Stimulated activated CD4-positive, alpha-beta T cell treated with anti-CD3 and anti-CD28 coated beads, TNF-alpha, amount 100 ng/mL, for 4 hours (primary cell): ENCODE measurements at regions not wholly inside any gene's neighbourhood (a gene's known extent, or its start where the extent isn't known, plus 50 kb on each side); places are given as distances from the start of the nearest gene placed in this dataset.
"Not testable (repeated sequence)": the region's sequence is repeated elsewhere in the genome, so short reads cannot be mapped to it uniquely, and the experiment has no call there.

Experiments
- DNase-seq, 3 experiments: peaks; one replicate each; pipeline ENCODE4 v3.0.0-alpha.2; 2020; ENCODE audit warnings: low read depth in 3 of 3

GRCh38 chr2:210861038-210861665 is 304.8 kb downstream of the CPS1 start:
- DNase-seq = no peak

GRCh38 chr2:210862283-210863065 is 306.1 kb downstream of the CPS1 start:
- DNase-seq = no peak

GRCh38 chr2:210863283-210863682 is 306.9 kb downstream of the CPS1 start:
- no peak for DNase-seq

GRCh38 chr2:210871566-210871965 is 315.2 kb downstream of the CPS1 start:
- DNase-seq = not testable (repeated sequence)

GRCh38 chr2:210873631-210874030 is 317.2 kb downstream of the CPS1 start:
- no peak for DNase-seq

- no peak for DNase-seq
These were observed 327.8 kb downstream of the CPS1 start for GRCh38 chr2:210884227-210884626.

GRCh38 chr2:210888035-210888434 is 331.6 kb downstream of the CPS1 start:
- no peak for DNase-seq

- no peak for DNase-seq
These were observed 338.7 kb downstream of the CPS1 start for GRCh38 chr2:210895132-210895531.

GRCh38 chr2:210899131-210899530 is 342.7 kb downstream of the CPS1 start:
- no peak for DNase-seq

GRCh38 chr2:210901326-210901725 is 344.9 kb downstream of the CPS1 start:
- DNase-seq = no peak

GRCh38 chr2:210912779-210913178 is 356.4 kb downstream of the CPS1 start:
- DNase-seq = no peak

GRCh38 chr2:210913461-210913860 is 357.1 kb downstream of the CPS1 start:
- no peak for DNase-seq

GRCh38 chr2:210915912-210916311 is 359.5 kb downstream of the CPS1 start:
- no peak for DNase-seq

GRCh38 chr2:210917465-210917864 is 361.1 kb downstream of the CPS1 start:
- DNase-seq = no peak

- no peak for DNase-seq
These were observed 362.7 kb downstream of the CPS1 start for GRCh38 chr2:210919128-210919527.

GRCh38 chr2:210922419-210922818 is 366.0 kb downstream of the CPS1 start:
- no peak for DNase-seq

GRCh38 chr2:210928714-210929113 is 372.3 kb downstream of the CPS1 start:
- no peak for DNase-seq

GRCh38 chr2:210938228-210938627 is 381.8 kb downstream of the CPS1 start:
- no peak for DNase-seq

- no peak for DNase-seq
These were observed 390.0 kb downstream of the CPS1 start for GRCh38 chr2:210946395-210946794.

- not testable (repeated sequence) for DNase-seq
These were observed 394.1 kb downstream of the CPS1 start for GRCh38 chr2:210950434-210951060.

GRCh38 chr2:210954386-210954907 is 398.0 kb downstream of the CPS1 start:
- DNase-seq = no peak

GRCh38 chr2:210955591-210955990 is 399.2 kb downstream of the CPS1 start:
- no peak for DNase-seq

GRCh38 chr2:210956101-210956500 is 399.7 kb downstream of the CPS1 start:
- no peak for DNase-seq
